HepG2 (cell line): ENCODE measurements at regions not wholly inside any gene's neighbourhood (a gene's known extent, or its start where the extent isn't known, plus 50 kb on each side); places are given as distances from the start of the nearest gene placed in this dataset.

Experiments used
- HHEX ChIP-seq: IDR thresholded peaks from 2 replicates; pipeline ENCODE4 v1.6.1; 2016; ENCODE audit warnings: control low read depth
- NCOA2 ChIP-seq: sonication (generic); formaldehyde crosslinking; IDR thresholded peaks from 2 replicates; pipeline ENCODE4 v1.8.0; 2022; ENCODE audit warnings: inconsistent platforms
- NFAT5 ChIP-seq: sonication (generic); formaldehyde crosslinking; IDR thresholded peaks from 2 replicates; pipeline ENCODE4 v1.4.0; 2020; ENCODE audit warnings: missing genetic modification reagents
- ONECUT2 ChIP-seq: sonication (generic); formaldehyde crosslinking; IDR thresholded peaks from 2 replicates; pipeline ENCODE4 v1.4.0; 2020; ENCODE audit warnings: missing genetic modification reagents
- SIX1 ChIP-seq: sonication (generic); formaldehyde crosslinking; IDR thresholded peaks from 2 replicates; pipeline ENCODE4 v1.4.0; 2020; ENCODE audit warnings: missing genetic modification reagents, borderline replicate concordance
- SMARCE1 ChIP-seq: fragments of 450-650 bp; IDR thresholded peaks from 2 replicates; pipeline ENCODE4 v1.6.1; 2017; ENCODE audit warnings: borderline replicate concordance
- SNAPC5 ChIP-seq: sonication (generic); formaldehyde crosslinking; IDR thresholded peaks from 2 replicates; pipeline ENCODE4 v1.8.1; 2023; ENCODE audit warnings: mild to moderate bottlenecking, missing genetic modification reagents, borderline replicate concordance
- SP4 ChIP-seq: sonication (generic); formaldehyde crosslinking; IDR thresholded peaks from 2 replicates; pipeline ENCODE4 v1.8.1; 2023; ENCODE audit warnings: mild to moderate bottlenecking, missing genetic modification reagents
- SYNCRIP ChIP-seq: fragments of 200-400 bp; formaldehyde crosslinking; IDR thresholded peaks from 2 replicates; pipeline ENCODE4 v1.6.1; 2018; ENCODE audit warnings: mild to moderate bottlenecking, low read depth, low read length; ENCODE audit not compliant: insufficient read depth
- ZBTB20 ChIP-seq: sonication (generic); formaldehyde crosslinking; IDR thresholded peaks from 2 replicates; pipeline ENCODE4 v1.8.1; 2023; ENCODE audit warnings: missing genetic modification reagents, low read depth, mild to moderate bottlenecking, borderline replicate concordance
- ZGPAT ChIP-seq: IDR thresholded peaks from 2 replicates; pipeline ENCODE4 v1.6.1; 2016; ENCODE audit warnings: mild to moderate bottlenecking
- ZNF263 ChIP-seq: sonication (generic); formaldehyde crosslinking; IDR thresholded peaks from 2 replicates; pipeline ENCODE4 v1.4.0; 2020; ENCODE audit warnings: missing genetic modification reagents
- ZNF644 ChIP-seq: IDR thresholded peaks from 2 replicates; pipeline ENCODE4 v1.6.1; 2016; ENCODE audit warnings: low read depth
- ZNF780A ChIP-seq: sonication (generic); formaldehyde crosslinking; IDR thresholded peaks from 2 replicates; pipeline ENCODE4 v1.8.0; 2022; ENCODE audit warnings: mild to moderate bottlenecking, missing genetic modification reagents, moderate library complexity
- TF ChIP-seq, protein P1 (sequence below): sonication (generic); formaldehyde crosslinking; IDR thresholded peaks from 2 replicates; pipeline ENCODE4 v1.4.0; 2020; ENCODE audit warnings: missing genetic modification reagents, mild to moderate bottlenecking, borderline replicate concordance
- TF ChIP-seq, protein P2 (sequence below): sonication (generic); formaldehyde crosslinking; conservative IDR thresholded peaks from 2 replicates; pipeline ENCODE4 v1.4.0; 2020; ENCODE audit warnings: mild to moderate bottlenecking, missing genetic modification reagents, moderate library complexity

DNA sequence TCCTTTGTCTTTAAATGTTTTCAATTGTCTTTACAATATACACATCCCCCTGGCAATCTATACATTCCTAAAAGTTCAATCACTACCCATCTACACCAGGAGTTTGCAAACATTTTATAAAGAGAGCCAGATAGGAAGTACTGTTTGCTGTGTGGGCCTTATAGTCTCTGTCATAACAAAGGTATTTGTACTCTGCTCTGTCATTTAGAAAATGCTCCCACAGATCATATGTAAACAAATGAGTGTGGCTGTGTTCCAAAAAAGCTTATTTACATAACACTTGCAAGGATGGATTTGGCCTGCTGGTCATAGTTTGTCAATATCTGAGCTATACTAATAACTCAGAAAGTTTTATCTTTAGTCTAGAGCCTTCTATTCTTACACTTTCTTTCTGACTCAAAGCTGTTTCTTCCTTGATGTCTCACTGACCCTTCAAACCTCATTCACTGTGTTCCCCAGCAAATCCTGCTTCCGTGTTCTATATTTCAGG is 511.9 kb downstream of the GBE1 start (continued):
- TF ChIP-seq, protein P1, sequence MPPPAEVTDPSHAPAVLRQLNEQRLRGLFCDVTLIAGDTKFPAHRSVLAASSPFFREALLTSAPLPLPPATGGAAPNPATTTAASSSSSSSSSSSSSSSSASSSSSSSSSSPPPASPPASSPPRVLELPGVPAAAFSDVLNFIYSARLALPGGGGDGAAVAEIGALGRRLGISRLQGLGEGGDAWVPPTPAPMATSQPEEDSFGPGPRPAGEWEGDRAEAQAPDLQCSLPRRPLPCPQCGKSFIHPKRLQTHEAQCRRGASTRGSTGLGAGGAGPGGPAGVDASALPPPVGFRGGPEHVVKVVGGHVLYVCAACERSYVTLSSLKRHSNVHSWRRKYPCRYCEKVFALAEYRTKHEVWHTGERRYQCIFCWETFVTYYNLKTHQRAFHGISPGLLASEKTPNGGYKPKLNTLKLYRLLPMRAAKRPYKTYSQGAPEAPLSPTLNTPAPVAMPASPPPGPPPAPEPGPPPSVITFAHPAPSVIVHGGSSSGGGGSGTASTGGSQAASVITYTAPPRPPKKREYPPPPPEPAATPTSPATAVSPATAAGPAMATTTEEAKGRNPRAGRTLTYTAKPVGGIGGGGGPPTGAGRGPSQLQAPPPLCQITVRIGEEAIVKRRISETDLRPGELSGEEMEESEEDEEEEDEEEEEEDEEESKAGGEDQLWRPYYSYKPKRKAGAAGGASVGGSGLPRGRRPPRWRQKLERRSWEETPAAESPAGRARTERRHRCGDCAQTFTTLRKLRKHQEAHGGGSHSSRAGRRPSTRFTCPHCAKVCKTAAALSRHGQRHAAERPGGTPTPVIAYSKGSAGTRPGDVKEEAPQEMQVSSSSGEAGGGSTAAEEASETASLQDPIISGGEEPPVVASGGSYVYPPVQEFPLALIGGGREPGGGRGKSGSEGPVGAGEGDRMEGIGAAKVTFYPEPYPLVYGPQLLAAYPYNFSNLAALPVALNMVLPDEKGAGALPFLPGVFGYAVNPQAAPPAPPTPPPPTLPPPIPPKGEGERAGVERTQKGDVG (CRISPR knock-in tag), result no peak
- TF ChIP-seq ZBTB20 (CRISPR knock-in tag), result peak; percentile 99
- TF ChIP-seq ZGPAT, result peak; percentile 87
- no peak for TF ChIP-seq SYNCRIP
- peak; percentile 79; the same call in 1 of the 2 replicates for TF ChIP-seq SMARCE1
- no peak for TF ChIP-seq ZNF780A (CRISPR knock-in tag)
- TF ChIP-seq ZNF644 (CRISPR knock-in tag), result no peak
- TF ChIP-seq, protein P2, sequence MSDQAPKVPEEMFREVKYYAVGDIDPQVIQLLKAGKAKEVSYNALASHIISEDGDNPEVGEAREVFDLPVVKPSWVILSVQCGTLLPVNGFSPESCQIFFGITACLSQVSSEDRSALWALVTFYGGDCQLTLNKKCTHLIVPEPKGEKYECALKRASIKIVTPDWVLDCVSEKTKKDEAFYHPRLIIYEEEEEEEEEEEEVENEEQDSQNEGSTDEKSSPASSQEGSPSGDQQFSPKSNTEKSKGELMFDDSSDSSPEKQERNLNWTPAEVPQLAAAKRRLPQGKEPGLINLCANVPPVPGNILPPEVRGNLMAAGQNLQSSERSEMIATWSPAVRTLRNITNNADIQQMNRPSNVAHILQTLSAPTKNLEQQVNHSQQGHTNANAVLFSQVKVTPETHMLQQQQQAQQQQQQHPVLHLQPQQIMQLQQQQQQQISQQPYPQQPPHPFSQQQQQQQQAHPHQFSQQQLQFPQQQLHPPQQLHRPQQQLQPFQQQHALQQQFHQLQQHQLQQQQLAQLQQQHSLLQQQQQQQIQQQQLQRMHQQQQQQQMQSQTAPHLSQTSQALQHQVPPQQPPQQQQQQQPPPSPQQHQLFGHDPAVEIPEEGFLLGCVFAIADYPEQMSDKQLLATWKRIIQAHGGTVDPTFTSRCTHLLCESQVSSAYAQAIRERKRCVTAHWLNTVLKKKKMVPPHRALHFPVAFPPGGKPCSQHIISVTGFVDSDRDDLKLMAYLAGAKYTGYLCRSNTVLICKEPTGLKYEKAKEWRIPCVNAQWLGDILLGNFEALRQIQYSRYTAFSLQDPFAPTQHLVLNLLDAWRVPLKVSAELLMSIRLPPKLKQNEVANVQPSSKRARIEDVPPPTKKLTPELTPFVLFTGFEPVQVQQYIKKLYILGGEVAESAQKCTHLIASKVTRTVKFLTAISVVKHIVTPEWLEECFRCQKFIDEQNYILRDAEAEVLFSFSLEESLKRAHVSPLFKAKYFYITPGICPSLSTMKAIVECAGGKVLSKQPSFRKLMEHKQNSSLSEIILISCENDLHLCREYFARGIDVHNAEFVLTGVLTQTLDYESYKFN, result peak; percentile 89
- peak; percentile 55; the same call in 1 of the 2 replicates for TF ChIP-seq HHEX (CRISPR knock-in tag)
- no peak for TF ChIP-seq ZNF263 (CRISPR knock-in tag)
- TF ChIP-seq NFAT5 (CRISPR knock-in tag), result no peak
- TF ChIP-seq SNAPC5 (CRISPR knock-in tag), result no peak
- peak; percentile 29; the same call in 1 of the 2 replicates for TF ChIP-seq ONECUT2 (CRISPR knock-in tag)
- TF ChIP-seq SIX1 (CRISPR knock-in tag), result no peak
- no peak for TF ChIP-seq SP4 (CRISPR knock-in tag)
- peak; percentile 83 for TF ChIP-seq NCOA2
